Keratinocyte (primary cell): ENCODE measurements at regions not wholly inside any gene's neighbourhood (a gene's known extent, or its start where the extent isn't known, plus 50 kb on each side); places are given as distances from the start of the nearest gene placed in this dataset.

Experiments
- DNase-seq: peaks from one replicate; pipeline ENCODE4 v3.0.0-alpha.2; 2011; ENCODE audit warnings: low read depth, missing footprints, low spot score
- FAIRE-seq: peaks from 2 replicates; lab custom pipeline; 2011; peaks lifted over from hg19 to GRCh38; lab: Jason Lieb, UNC
- H2AFZ ChIP-seq: 2 replicates; pipeline ENCODE4 v1.6.0; 2012; ENCODE audit warnings: low read length, control low read depth, inconsistent platforms; ENCODE audit not compliant: control insufficient read depth
- H3K27ac ChIP-seq: 2 replicates; pipeline ENCODE4 v1.5.1; 2011; ENCODE audit warnings: low read length; ENCODE audit not compliant: control insufficient read depth, insufficient read depth
- H3K27me3 ChIP-seq: 3 replicates; pipeline ENCODE4 v1.6.0; 2011; ENCODE audit warnings: low read length; ENCODE audit not compliant: control insufficient read depth, insufficient read depth; ENCODE audit errors: extremely low read depth
- H3K36me3 ChIP-seq, 2 experiments: 2 replicates in 1 of 2; 3 replicates in 1 of 2; pipeline ENCODE4 v1.5.1; 2011; ENCODE audit warnings: low read length in 2 of 2, mild to moderate bottlenecking in 1 of 2; ENCODE audit not compliant: control insufficient read depth in 2 of 2, insufficient read depth in 2 of 2; ENCODE audit errors: extremely low read depth in 1 of 2
- H3K4me1 ChIP-seq: 3 replicates; pipeline ENCODE4 v1.5.1; 2011; ENCODE audit warnings: low read length; ENCODE audit not compliant: control insufficient read depth, insufficient read depth; ENCODE audit errors: extremely low read depth
- H3K4me2 ChIP-seq: 3 replicates; pipeline ENCODE4 v1.6.0; 2011; ENCODE audit warnings: low read depth, low read length; ENCODE audit not compliant: control insufficient read depth, insufficient read depth; ENCODE audit errors: extremely low read depth
- H3K4me3 ChIP-seq, 3 experiments: fragments of 200-600 bp in 1 of 3; sonication (generic) in 1 of 3; 2 replicates in 2 of 3; 3 replicates in 1 of 3; pipeline ENCODE4 v1.5.1; 2011 to 2016; ENCODE audit warnings: low read length in 3 of 3, mild to moderate bottlenecking in 3 of 3, control low read depth in 2 of 3, inconsistent platforms in 1 of 3, low read depth in 1 of 3, mixed read lengths in 1 of 3, mixed run types in 1 of 3, moderate library complexity in 1 of 3; ENCODE audit not compliant: control insufficient read depth in 2 of 3, insufficient read depth in 2 of 3; ENCODE audit errors: extremely low read depth in 1 of 3
- H3K79me2 ChIP-seq: 2 replicates; pipeline ENCODE4 v1.6.0; 2012; ENCODE audit warnings: low read length; ENCODE audit not compliant: control insufficient read depth, insufficient read depth
- H3K9ac ChIP-seq: 3 replicates; pipeline ENCODE4 v1.6.0; 2011; ENCODE audit warnings: low read length; ENCODE audit not compliant: control insufficient read depth, insufficient read depth; ENCODE audit errors: extremely low read depth
- H3K9me1 ChIP-seq: 3 replicates; pipeline ENCODE4 v1.6.0; 2011; ENCODE audit warnings: low read length; ENCODE audit not compliant: control insufficient read depth, insufficient read depth; ENCODE audit errors: extremely low read depth
- H3K9me3 ChIP-seq: 2 replicates; pipeline ENCODE4 v1.5.1; 2012; ENCODE audit warnings: low read depth, low read length; ENCODE audit not compliant: control insufficient read depth
- H4K20me1 ChIP-seq: 3 replicates; pipeline ENCODE4 v1.6.0; 2011; ENCODE audit warnings: low read length; ENCODE audit not compliant: control insufficient read depth, insufficient read depth; ENCODE audit errors: extremely low read depth
- EZH2 ChIP-seq: IDR thresholded peaks from one replicate; pipeline ENCODE4 v1.6.1; 2012; ENCODE audit warnings: inconsistent platforms, mild to moderate bottlenecking, low read length, moderate library complexity
- dilution Hi-C: fragments of 300-500 bp; cut with MboI; formaldehyde crosslinking; loops from one replicate; pipeline ENCODE4 v1.7.0; 2020; ENCODE audit warnings: low sequenced_read_pairs; ENCODE audit not compliant: extremely low pct_ligation_motif_present
- TF ChIP-seq, protein P1 (sequence below), 3 experiments: IDR thresholded peaks in 1 of 3; conservative IDR thresholded peaks in 1 of 3; optimal IDR thresholded peaks in 1 of 3; 2 replicates in 2 of 3; 3 replicates in 1 of 3; pipeline versions ENCODE3 to v1.5.1; 2011; ENCODE audit warnings: low read length in 3 of 3, mild to moderate bottlenecking in 3 of 3, moderate library complexity in 2 of 3, control low read depth in 1 of 3, inconsistent platforms in 1 of 3; ENCODE audit not compliant: insufficient read depth in 2 of 3; ENCODE audit errors: extremely low read depth in 1 of 3

- FAIRE-seq (no peak), DNase-seq (no peak)
- Histone ChIP-seq H2AFZ (no peak overlapping the region), H3K9ac (no peak overlapping the region), H3K4me1 (no peaks in the 10 kb centered on the region), H3K79me2 (no peaks in the 10 kb centered on the region), H4K20me1 (no peaks in the 10 kb centered on the region), H3K27me3 (no peaks in the 10 kb centered on the region), H3K9me3 (no peaks in the 10 kb centered on the region), H3K4me2 (no peak overlapping the region), H3K27ac (no peak overlapping the region), H3K9me1 (no peaks in the 10 kb centered on the region), H3K4me3 (no peak overlapping the region), H3K36me3 (no peaks in the 10 kb centered on the region)
- dilution Hi-C loops: no loop called here
- TF ChIP-seq EZH2: no peak
- TF ChIP-seq, protein P1, sequence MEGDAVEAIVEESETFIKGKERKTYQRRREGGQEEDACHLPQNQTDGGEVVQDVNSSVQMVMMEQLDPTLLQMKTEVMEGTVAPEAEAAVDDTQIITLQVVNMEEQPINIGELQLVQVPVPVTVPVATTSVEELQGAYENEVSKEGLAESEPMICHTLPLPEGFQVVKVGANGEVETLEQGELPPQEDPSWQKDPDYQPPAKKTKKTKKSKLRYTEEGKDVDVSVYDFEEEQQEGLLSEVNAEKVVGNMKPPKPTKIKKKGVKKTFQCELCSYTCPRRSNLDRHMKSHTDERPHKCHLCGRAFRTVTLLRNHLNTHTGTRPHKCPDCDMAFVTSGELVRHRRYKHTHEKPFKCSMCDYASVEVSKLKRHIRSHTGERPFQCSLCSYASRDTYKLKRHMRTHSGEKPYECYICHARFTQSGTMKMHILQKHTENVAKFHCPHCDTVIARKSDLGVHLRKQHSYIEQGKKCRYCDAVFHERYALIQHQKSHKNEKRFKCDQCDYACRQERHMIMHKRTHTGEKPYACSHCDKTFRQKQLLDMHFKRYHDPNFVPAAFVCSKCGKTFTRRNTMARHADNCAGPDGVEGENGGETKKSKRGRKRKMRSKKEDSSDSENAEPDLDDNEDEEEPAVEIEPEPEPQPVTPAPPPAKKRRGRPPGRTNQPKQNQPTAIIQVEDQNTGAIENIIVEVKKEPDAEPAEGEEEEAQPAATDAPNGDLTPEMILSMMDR (optimal IDR thresholded peaks at IDR 0.05 in 1 of 3, IDR thresholded peaks at IDR 0.05 in 1 of 3, conservative IDR thresholded peaks at IDR 0.05 in 1 of 3; ENCODE audit: extremely low read depth in 1 of 3, insufficient read depth in 2 of 3, low read length in 3 of 3): no peak
These were observed 1299.1 kb upstream of the ZEB2 start for GRCh38 chr2:145818890-145819504.

GRCh38 chr2:145815933-145816332, 1296.0 kb upstream of the ZEB2 start:
- H2AFZ ChIP-seq: no peak overlapping the region
- DNase-seq: no peak
- no peak for TF ChIP-seq EZH2
- TF ChIP-seq, protein P1 (optimal IDR thresholded peaks at IDR 0.05 in 1 of 3, IDR thresholded peaks at IDR 0.05 in 1 of 3, conservative IDR thresholded peaks at IDR 0.05 in 1 of 3; ENCODE audit: extremely low read depth in 1 of 3, insufficient read depth in 2 of 3, low read length in 3 of 3): no peak
- dilution Hi-C loops: no loop called here
- H3K9me3 ChIP-seq: no peaks in the 10 kb centered on the region
- H3K9me1 ChIP-seq: no peaks in the 10 kb centered on the region
- H3K4me3 ChIP-seq: no peak overlapping the region
- no peak overlapping the region for H3K9ac ChIP-seq
- H3K4me1 ChIP-seq: no peaks in the 10 kb centered on the region
- no peaks in the 10 kb centered on the region for H3K27me3 ChIP-seq
- H3K27ac ChIP-seq: no peak overlapping the region
- no peak for FAIRE-seq
- H3K79me2 ChIP-seq: no peaks in the 10 kb centered on the region
- no peaks in the 10 kb centered on the region for H3K36me3 ChIP-seq
- no peak overlapping the region for H3K4me2 ChIP-seq
- no peaks in the 10 kb centered on the region for H4K20me1 ChIP-seq
